OCI-LY7 (cell line): ENCODE measurements at regions not wholly inside any gene's neighbourhood (a gene's known extent, or its start where the extent isn't known, plus 50 kb on each side); places are given as distances from the start of the nearest gene placed in this dataset.

ENCODE experiments used
- BruUV-seq: library from RNA; stranded (reverse); fragments of 400-500 nt; replicated peaks from 2 replicates; lab custom pipeline; 2021; lab: Mats Ljungman, UMichigan
- CTCF ChIA-PET: fragments of 300-600 bp; sonication (Branson Sonifier 250); formaldehyde crosslinking; loops from one replicate; lab custom pipeline; 2022; ENCODE audit warnings: antibody characterized with exemption; ENCODE audit not compliant: unreplicated experiment; lab: Charles Lee
- POLR2A ChIA-PET: fragments of 300-600 bp; sonication (Branson Sonifier 250); formaldehyde crosslinking; loops from one replicate; lab custom pipeline; 2022; ENCODE audit warnings: antibody characterized with exemption; lab: Charles Lee
- DNase-seq: peaks from one replicate; pipeline ENCODE4 v3.0.0-alpha.2; 2015; ENCODE audit warnings: low spot score
- H2AFZ ChIP-seq: fragments of 200-600 bp; sonication (generic), shearing (Covaris generic); 2 replicates; pipeline ENCODE4 v1.6.1; 2014; ENCODE audit warnings: mild to moderate bottlenecking, antibody characterized with exemption, low read length, moderate library complexity
- H3K27ac ChIP-seq: fragments of 200-600 bp; sonication (generic); 2 replicates; pipeline ENCODE4 v1.5.1; 2014; ENCODE audit warnings: mixed run types, low read depth, mild to moderate bottlenecking, moderate library complexity, low read length, inconsistent platforms; ENCODE audit not compliant: poor library complexity, severe bottlenecking
- H3K36me3 ChIP-seq: fragments of 200-600 bp; sonication (generic); 2 replicates; pipeline ENCODE4 v1.6.1; 2014; ENCODE audit warnings: mild to moderate bottlenecking, antibody characterized with exemption, low read length, moderate library complexity, mixed read lengths; ENCODE audit not compliant: insufficient read depth
- H3K4me1 ChIP-seq: fragments of 200-600 bp; sonication (generic); 2 replicates; pipeline ENCODE4 v1.5.1; 2014; ENCODE audit warnings: mild to moderate bottlenecking, low read length; ENCODE audit not compliant: insufficient read depth, poor library complexity, severe bottlenecking
- H3K4me2 ChIP-seq: fragments of 200-600 bp; sonication (generic); 2 replicates; pipeline ENCODE4 v1.6.1; 2014; ENCODE audit warnings: mild to moderate bottlenecking, low read length
- H3K4me3 ChIP-seq: fragments of 200-600 bp; sonication (generic); 2 replicates; pipeline ENCODE4 v1.5.1; 2014; ENCODE audit warnings: mild to moderate bottlenecking, low read depth, low read length; ENCODE audit not compliant: poor library complexity, severe bottlenecking
- H3K79me2 ChIP-seq: fragments of 200-600 bp; sonication (generic); 2 replicates; pipeline ENCODE4 v1.6.1; 2016; ENCODE audit warnings: low read depth, mild to moderate bottlenecking, low read length, moderate library complexity, mixed read lengths; ENCODE audit not compliant: insufficient read depth
- H3K9me2 ChIP-seq: fragments of 200-600 bp; sonication (generic); 2 replicates; pipeline ENCODE4 v1.6.1; 2016; ENCODE audit warnings: mild to moderate bottlenecking, low read length, mixed read lengths; ENCODE audit not compliant: insufficient read depth
- H3K9me3 ChIP-seq: fragments of 200-600 bp; sonication (generic); 2 replicates; pipeline ENCODE4 v1.6.1; 2014; ENCODE audit warnings: mild to moderate bottlenecking, mixed run types, low read length, mixed read lengths
- H4K20me1 ChIP-seq: fragments of 200-600 bp; sonication (generic); 2 replicates; pipeline ENCODE4 v1.6.1; 2014; ENCODE audit warnings: mild to moderate bottlenecking, antibody characterized with exemption, low read length, moderate library complexity, mixed read lengths; ENCODE audit not compliant: insufficient read depth
- CTCF ChIP-seq: fragments of 200-600 bp; sonication (generic); conservative IDR thresholded peaks from 2 replicates; pipeline ENCODE4 v1.5.1; 2014; ENCODE audit warnings: mild to moderate bottlenecking, antibody characterized with exemption, low read length, moderate library complexity, mixed read lengths
- EZH2phosphoT487 ChIP-seq: fragments of 200-600 bp; sonication (generic); IDR thresholded peaks from 2 replicates; pipeline ENCODE4 v1.6.1; 2018; ENCODE audit warnings: low read depth, borderline replicate concordance, mild to moderate bottlenecking, mixed run types, antibody characterized with exemption, low read length, moderate library complexity, mixed read lengths
- intact Hi-C: fragments of 100-400 bp; cut with micrococcal nuclease; formaldehyde crosslinking; loops from one replicate; pipeline ENCODE4 v1.10.0; 2022; ENCODE audit not compliant: unreplicated experiment

GRCh38 chr2:239485622-239486021 lies 84.8 kb upstream of the HDAC4 start:
- no peaks in the 10 kb centered on the region for H3K36me3 ChIP-seq
- ChIA-PET POLR2A (no interaction called here), CTCF (no interaction called here)
- no peaks in the 10 kb centered on the region for H3K9me3 ChIP-seq
- no peak overlapping the region for H3K4me2 ChIP-seq
- H2AFZ ChIP-seq, result no peak overlapping the region
- no peak for DNase-seq
- H3K4me3 ChIP-seq, result no peak overlapping the region
- H3K9me2 ChIP-seq, result no peaks in the 10 kb centered on the region
- BruUV-seq, result no TSS peak
- no peak overlapping the region for H3K27ac ChIP-seq
- no peaks in the 10 kb centered on the region for H3K4me1 ChIP-seq
- intact Hi-C loops, result no loop called here
- no peaks in the 10 kb centered on the region for H4K20me1 ChIP-seq
- H3K79me2 ChIP-seq, result no peaks in the 10 kb centered on the region
- TF ChIP-seq EZH2phosphoT487 (no peak), CTCF (no peak)

- Histone ChIP-seq H3K4me1 (no peaks in the 10 kb centered on the region), H4K20me1 (no peaks in the 10 kb centered on the region), H3K4me3 (no peak overlapping the region), H3K27ac (no peak overlapping the region), H3K9me3 (no peaks in the 10 kb centered on the region), H3K79me2 (no peaks in the 10 kb centered on the region), H3K4me2 (no peak overlapping the region), H3K9me2 (no peaks in the 10 kb centered on the region), H2AFZ (no peak overlapping the region), H3K36me3 (no peaks in the 10 kb centered on the region)
- POLR2A ChIA-PET, result no interaction called here
- CTCF ChIA-PET, result no interaction called here
- TF ChIP-seq CTCF (no peak), EZH2phosphoT487 (no peak)
- BruUV-seq, result no TSS peak
- DNase-seq, result no peak
- intact Hi-C loops, result no loop called here
Observed at GRCh38 chr2:239484571-239485355, 83.9 kb upstream of the HDAC4 start.
